ENCODE measurements at regions not wholly inside any gene's neighbourhood (a gene's known extent, or its start where the extent isn't known, plus 50 kb on each side); places are given as distances from the start of the nearest gene placed in this dataset.

GRCh38 chr13:82675024-82675423 is 1207.2 kb downstream of the SLITRK1 start:
- TF ChIP-seq EZH2 (IDR thresholded peaks at IDR 0.05): no peak
- no peak for TF ChIP-seq POLR2AphosphoS5 (IDR thresholded peaks at IDR 0.05; ENCODE audit: borderline replicate concordance, low read depth, low read length)

Measured in SK-N-MC (cell line).